ENCODE measurements at regions not wholly inside any gene's neighbourhood (a gene's known extent, or its start where the extent isn't known, plus 50 kb on each side); places are given as distances from the start of the nearest gene placed in this dataset.

GRCh38 chr9:27752069-27752468, 178.8 kb upstream of the C9orf72 start:
- DNase-seq: no peak

DNA sequence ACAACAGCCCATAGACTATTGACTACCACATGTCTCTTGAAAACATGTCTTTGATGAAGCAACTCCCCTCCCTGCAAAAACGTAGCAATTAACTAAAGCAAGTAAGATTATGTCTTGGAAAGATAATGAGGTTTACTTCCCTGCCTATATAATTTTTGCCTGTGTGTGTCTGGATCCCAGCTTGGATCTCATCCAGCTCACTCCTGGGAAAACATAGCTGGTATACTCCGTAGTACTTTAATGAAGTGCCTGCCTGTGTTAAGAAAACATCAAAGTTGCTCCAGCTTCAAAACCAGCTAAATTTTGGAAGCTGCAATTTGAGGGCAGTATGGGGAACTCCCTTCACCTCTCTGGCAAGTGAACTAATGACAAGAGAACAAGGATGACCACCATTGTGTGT, 182.6 kb upstream of the C9orf72 start:
- no peak for DNase-seq

- no peak for DNase-seq
These were observed 183.1 kb upstream of the C9orf72 start for GRCh38 chr9:27756418-27756817.

- DNase-seq: no peak
These were observed 190.6 kb upstream of the C9orf72 start for GRCh38 chr9:27763831-27764230.

DNA sequence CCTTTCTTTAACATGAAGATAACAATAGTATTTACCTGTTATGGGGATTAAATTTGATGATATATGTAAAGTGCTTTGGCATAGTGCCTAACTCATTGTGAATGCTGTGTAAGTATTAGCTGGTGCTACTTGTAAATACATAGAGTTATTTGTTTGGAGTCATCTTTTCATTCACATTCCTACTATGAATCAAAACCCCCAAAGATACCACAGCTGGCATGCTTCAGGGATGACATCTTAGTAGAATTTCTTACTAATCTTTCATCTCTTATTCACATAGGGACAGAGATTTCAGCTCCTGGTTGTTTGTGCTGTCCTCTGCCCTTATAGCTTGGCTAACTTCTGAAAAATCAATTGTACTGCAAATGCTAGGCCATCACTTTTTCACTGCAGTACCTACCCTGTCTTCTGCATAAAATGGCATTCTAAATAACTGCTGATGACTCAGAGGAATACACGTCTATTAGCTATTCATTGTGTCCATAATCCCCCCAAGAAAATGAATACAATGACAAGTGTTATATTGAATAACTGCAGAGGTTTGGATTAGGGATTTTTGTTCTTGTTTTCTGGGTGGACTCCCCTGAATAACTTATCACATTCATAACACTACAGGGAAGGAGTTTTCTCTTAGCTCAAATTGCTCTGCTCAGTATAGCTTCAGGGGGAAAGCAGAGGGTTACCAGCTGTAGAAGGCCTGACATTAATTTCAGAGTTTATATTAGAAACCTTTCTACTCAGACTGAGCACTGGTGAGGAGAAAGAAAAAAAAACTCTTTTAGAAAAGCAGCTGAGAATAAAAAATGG, 192.2 kb upstream of the C9orf72 start:
- DNase-seq: no peak

DNA sequence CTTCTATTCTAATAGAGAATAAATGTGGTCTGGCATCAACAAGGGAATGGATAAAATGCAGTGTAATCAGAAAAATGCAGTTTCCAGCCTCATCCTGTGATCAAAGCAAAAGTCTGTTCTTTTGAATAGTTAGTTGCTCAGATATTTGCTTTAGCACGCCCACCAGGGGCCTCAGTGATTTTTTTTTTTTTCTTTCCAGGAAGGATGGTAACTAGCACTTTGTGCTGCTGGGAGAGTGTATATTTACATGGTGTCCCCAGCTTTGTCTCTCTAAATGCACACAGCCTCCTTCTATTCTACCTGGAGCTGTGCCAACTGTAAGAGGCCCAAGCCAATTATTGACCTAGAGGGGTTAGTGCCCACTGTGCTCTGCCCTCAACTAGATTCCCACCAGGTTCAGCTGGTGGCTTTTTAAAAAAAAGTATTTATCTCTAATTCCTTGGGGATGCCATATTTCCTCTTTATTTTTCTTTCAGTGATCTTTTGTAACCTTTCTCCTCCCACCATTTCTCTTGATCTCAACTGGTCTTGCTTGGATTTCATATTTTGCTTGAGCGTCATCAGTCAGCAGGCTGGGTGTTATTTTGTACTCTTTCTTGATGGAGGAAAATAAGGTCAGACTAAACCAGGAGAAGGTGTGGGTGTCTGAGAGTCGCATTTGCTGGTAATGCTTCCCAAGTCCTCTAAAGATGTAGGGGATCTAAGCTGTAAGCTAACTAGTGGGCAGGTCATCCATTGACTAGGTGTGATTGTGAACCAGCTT, 193.0 kb upstream of the C9orf72 start:
- no peak for DNase-seq

- no peak for DNase-seq
These were observed 195.5 kb upstream of the C9orf72 start for GRCh38 chr9:27768781-27769180.

- DNase-seq: no peak
These were observed 197.3 kb upstream of the C9orf72 start for GRCh38 chr9:27770541-27770940.

DNA sequence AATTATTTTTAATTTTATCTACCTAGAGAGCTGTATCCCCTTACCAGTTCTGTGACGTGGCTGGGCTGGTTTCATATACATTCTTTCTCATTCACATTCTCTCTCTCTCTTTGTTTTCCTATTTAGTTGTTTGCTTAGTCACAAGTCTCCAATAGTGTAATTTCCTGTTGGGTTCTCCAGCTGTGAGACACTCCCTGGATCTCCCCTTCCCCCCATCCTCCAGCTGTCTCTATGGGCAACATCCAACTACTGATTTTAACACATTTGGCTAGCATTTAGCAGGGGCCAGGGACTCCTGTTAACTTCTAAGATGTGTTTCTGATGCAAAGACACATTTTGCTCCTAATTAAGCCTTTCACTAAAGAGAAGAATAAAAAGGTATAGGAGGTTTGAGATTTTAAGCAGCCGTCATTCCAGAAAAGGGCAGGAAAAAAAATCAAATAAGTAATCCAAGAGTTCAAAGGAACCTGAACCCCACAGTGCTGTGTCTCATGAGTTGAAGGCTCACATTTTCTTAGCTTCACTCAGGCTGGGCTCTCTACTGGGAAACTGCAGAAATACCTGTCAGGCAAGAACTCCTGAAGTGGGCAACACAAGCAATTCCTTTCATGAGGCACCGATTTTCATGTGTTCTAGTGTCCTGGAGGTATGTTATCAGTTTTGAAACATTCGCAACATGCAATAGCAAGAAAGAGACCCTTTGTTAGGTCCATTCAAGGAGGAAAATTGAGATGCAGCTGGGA, 198.7 kb upstream of the C9orf72 start:
- DNase-seq: no peak

GRCh38 chr9:27784847-27785713, 211.8 kb upstream of the C9orf72 start:
- no peak for DNase-seq

- no peak for DNase-seq
These were observed 212.4 kb upstream of the C9orf72 start for GRCh38 chr9:27785714-27786100.

- peak; percentile 2 for DNase-seq
These were observed 214.6 kb upstream of the C9orf72 start for GRCh38 chr9:27787891-27788290.

DNA sequence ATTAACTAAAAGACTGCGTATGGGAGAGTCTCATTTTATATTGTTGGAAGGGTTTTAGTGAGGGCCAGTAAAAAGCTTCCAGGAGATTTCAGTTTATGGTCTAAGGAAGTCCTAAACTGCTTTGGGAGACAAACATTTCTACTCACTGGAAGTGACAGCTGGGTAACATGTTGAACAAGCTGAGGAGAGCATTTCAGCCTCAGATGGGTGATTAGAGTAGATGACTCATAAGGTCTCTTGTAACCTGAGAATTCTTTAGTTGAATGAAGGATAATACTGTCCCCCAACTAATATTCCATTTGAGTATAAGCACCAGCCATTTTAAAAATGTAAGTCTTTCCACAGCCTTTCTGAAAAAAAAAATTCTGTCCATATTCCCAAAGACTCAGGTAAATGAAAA, 218.0 kb upstream of the C9orf72 start:
- DNase-seq: no peak

DNA sequence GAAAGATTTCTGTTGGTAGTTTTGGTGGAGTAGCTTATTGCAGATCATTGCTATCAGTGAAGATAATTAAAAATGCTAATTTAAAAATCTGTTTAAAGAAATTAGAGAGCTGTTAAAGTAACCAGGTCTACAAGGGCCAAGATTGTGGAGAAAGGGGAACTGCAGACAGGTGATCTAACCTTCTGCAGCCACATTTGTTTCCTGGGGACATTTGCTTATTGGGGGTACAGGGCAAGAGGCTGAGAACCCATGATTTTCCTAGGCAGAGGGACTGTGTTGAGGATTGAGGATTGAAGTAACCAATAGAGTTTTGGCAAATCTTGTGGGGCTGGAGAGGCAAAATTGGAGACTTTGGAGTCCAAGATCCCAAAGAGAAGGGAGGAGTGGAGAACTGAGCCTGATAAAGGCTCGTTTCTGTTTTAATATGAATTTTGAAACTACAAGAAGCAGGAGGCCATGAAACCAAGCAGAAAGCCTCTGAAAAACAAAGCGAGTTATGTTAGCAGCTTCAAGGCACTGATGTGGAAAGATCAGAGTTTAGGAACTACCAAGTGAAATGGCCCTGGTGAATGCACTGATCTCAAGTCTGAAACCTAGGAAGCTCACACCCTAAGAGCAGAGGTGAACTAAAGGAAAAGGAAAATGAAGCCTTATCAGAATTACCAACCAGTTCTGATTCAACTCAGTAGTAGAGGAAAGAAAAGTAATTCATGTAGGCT, 219.8 kb upstream of the C9orf72 start:
- no peak for DNase-seq

DNA sequence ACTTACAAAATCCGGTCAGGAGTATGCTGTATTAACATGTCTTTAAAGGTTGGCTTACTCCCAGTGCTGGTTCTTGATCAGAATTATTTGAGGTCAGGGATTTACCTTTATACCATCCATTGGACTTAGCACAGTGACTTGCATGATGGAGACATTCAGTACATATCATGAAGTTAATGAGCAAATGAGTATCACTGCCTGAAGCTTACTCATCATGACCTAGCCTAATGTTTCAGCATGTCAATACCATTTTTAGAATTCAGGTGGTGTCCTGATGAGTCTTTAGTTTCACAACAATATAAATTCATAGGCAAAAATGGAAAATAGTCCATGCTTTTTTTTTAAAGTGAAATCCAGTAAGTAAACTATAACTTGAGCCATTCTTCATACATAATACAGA, 226.0 kb upstream of the C9orf72 start:
- DNase-seq: no peak

DNA sequence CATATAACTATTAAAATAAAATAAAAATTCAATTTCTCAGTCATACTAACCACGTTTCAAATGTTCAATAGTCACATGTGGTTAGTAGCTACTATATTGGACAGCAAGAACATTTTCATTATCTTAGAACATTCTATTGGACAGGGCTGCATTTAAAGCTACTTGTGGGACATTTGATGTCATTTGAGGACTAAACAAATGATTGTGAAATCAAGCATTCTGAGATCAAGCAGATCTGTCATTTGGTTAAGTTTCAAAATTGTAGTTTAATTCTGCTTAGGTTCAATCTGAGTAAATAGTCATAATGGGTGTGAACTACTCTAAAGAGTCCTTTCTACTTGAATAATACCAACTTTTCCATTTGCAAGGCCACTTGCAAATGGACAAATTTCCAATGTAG, 226.9 kb upstream of the C9orf72 start:
- no peak for DNase-seq

DNA sequence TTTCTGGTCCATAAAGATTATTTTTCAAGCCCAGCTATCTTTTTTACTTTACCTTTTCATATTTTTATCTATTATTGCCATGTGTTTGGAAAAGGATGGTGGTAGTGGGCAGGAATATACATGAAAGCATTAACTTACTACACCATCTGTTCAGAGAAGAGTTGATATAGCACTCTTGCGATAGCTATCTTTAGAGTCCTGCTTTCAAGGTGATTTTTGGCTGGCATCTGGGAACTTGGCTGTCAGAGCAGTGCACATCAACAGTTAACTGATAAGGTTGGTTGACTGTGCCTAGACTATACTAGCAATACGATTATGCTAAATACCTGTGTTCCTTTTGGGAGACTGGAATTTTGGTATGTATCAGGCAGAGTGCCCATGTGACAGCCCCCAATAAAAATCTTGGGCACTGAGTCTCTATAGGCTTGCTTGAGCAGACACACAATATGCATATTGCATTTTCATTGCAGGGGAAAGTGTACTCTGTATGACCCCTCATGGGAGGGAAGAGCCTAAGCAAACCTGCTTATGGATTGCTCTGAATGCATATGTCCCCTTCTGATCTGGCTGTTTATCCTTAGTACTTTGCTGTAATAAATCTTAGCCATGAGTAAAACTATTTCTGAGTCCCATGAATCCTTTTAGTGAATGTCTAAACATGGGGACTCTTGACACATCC, 227.6 kb upstream of the C9orf72 start:
- DNase-seq: no peak

- no peak for DNase-seq
These were observed 228.3 kb upstream of the C9orf72 start for GRCh38 chr9:27801545-27801944.

- DNase-seq: no peak
These were observed 229.1 kb upstream of the C9orf72 start for GRCh38 chr9:27802418-27802817.

DNA sequence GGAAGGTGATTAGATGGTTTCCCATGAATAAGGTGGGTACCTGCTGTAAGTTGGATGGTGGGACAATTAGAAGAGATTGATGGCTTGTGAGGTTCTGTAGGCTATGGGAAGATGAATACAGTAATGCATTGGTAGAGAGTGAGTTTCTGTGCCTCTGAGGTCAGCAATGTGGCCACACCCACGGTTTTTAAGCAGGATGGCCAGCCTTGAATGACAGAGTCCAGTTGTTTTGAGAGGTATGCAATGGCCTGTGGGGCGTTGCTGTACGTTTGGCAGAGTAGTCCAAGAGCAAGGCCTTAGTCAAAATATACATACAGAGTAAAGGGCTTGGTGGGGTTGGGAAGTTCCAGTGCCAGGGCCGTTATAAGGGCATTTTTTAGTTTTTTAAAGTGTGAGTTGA, 235.6 kb upstream of the C9orf72 start:
- DNase-seq: no peak

DNA sequence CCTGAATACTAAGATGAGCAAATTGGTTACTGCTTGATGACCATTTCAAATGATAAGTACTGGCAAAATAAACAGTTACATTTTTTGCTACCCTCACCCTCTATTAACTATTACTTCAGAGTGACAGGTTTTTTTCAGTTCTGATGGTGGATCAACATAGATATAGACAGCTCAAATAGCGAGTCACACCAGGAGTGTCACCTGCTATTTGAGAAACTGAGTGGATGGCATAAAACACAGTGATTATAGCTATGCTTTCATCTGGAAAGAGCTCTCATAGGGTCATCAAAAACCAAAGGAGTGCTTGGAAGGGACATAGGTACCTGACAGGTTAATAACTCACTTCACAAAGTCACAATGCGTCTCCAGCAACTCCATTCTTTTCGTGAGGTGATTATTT, 244.5 kb upstream of the C9orf72 start:
- no peak for DNase-seq
